IMR-90 (cell line): ENCODE measurements at regions not wholly inside any gene's neighbourhood (a gene's known extent, or its start where the extent isn't known, plus 50 kb on each side); places are given as distances from the start of the nearest gene placed in this dataset.

ENCODE experiments used
- ATAC-seq: fragments of 200-7000 bp; cut with Tn5 transposase; 2 replicates; pipeline ENCODE4 v1.9.1; 2020; ENCODE audit warnings: low read depth, mild to moderate bottlenecking, moderate library complexity
- BruUV-seq: library from RNA; stranded (reverse); fragments of 400-500 nt; replicated peaks from 2 replicates; lab custom pipeline; 2021; lab: Mats Ljungman, UMichigan
- CTCF ChIA-PET: fragments of 300-600 bp; formaldehyde crosslinking; extraction: SDS; loops from one replicate; lab custom pipeline; 2021; ENCODE audit warnings: antibody characterized with exemption; lab: Yijun Ruan, JAX
- POLR2A ChIA-PET: fragments of 300-600 bp; sonication (Branson Sonifier 250); formaldehyde crosslinking; loops from one replicate; lab custom pipeline; 2022; ENCODE audit warnings: antibody characterized with exemption; ENCODE audit not compliant: unreplicated experiment; lab: Charles Lee
- DNase-seq: peaks from one replicate; pipeline ENCODE4 v3.0.0; 2013
- H2AFZ ChIP-seq: replicated peaks from 2 replicates; pipeline ENCODE3; 2013; ENCODE audit warnings: low read length, mild to moderate bottlenecking; ENCODE audit not compliant: poor library complexity
- H2AK5ac ChIP-seq: 2 replicates; pipeline ENCODE4 v1.6.1; 2013; ENCODE audit warnings: low read depth, low read length, inconsistent platforms
- H2AK9ac ChIP-seq: replicated peaks from 2 replicates; pipeline ENCODE3; 2013; ENCODE audit warnings: mild to moderate bottlenecking, low read depth, low read length, moderate library complexity; ENCODE audit not compliant: poor library complexity
- H2BK120ac ChIP-seq: 2 replicates; pipeline ENCODE4 v1.6.1; 2013; ENCODE audit warnings: low read depth, low read length, inconsistent platforms
- H2BK15ac ChIP-seq: 3 replicates; pipeline ENCODE4 v1.6.1; 2013; ENCODE audit warnings: low read depth, low read length, inconsistent platforms
- H2BK20ac ChIP-seq: 2 replicates; pipeline ENCODE4 v1.6.1; 2013; ENCODE audit warnings: low read depth, mild to moderate bottlenecking, inconsistent platforms, low read length, moderate library complexity
- H2BK5ac ChIP-seq: 2 replicates; pipeline ENCODE4 v1.6.1; 2013; ENCODE audit warnings: mild to moderate bottlenecking, low read depth, low read length, inconsistent platforms; ENCODE audit not compliant: poor library complexity, severe bottlenecking
- H3K14ac ChIP-seq: replicated peaks from 2 replicates; pipeline ENCODE4 v1.6.1; 2013; ENCODE audit warnings: low read depth, low read length, inconsistent platforms
- H3K18ac ChIP-seq: 2 replicates; pipeline ENCODE4 v1.6.1; 2013; ENCODE audit warnings: low read depth, low read length, control low read depth
- H3K23ac ChIP-seq: 2 replicates; pipeline ENCODE4 v1.6.1; 2013; ENCODE audit warnings: low read depth, low read length, inconsistent platforms
- H3K27ac ChIP-seq: 2 replicates; pipeline ENCODE4 v1.5.1; 2013; ENCODE audit warnings: mild to moderate bottlenecking, control low read depth, low read length; ENCODE audit not compliant: insufficient read depth
- H3K27me3 ChIP-seq: 2 replicates; pipeline ENCODE4 v1.6.1; 2013; ENCODE audit warnings: low read length; ENCODE audit not compliant: control insufficient read depth, insufficient read depth
- H3K36me3 ChIP-seq: 2 replicates; pipeline ENCODE4 v1.6.1; 2013; ENCODE audit warnings: low read length, mixed read lengths; ENCODE audit not compliant: control insufficient read depth, insufficient read depth
- H3K4ac ChIP-seq: 2 replicates; pipeline ENCODE4 v1.6.1; 2013; ENCODE audit warnings: low read depth, low read length, inconsistent platforms
- H3K4me1 ChIP-seq: 2 replicates; pipeline ENCODE4 v1.6.1; 2013; ENCODE audit warnings: low read length, mixed read lengths; ENCODE audit not compliant: control insufficient read depth, insufficient read depth
- H3K4me2 ChIP-seq: 2 replicates; pipeline ENCODE4 v1.6.1; 2013; ENCODE audit warnings: low read depth, mild to moderate bottlenecking, control low read depth, low read length, moderate library complexity
- H3K4me3 ChIP-seq: 2 replicates; pipeline ENCODE4 v1.5.1; 2013; ENCODE audit warnings: low read depth, mild to moderate bottlenecking, control low read depth, low read length, moderate library complexity; ENCODE audit not compliant: insufficient read depth
- H3K56ac ChIP-seq: 2 replicates; pipeline ENCODE4 v1.6.1; 2013; ENCODE audit warnings: low read length, inconsistent platforms; ENCODE audit not compliant: insufficient read depth; ENCODE audit errors: extremely low read depth
- H3K79me1 ChIP-seq, 2 experiments: 2 replicates each; pipeline ENCODE4 v1.6.1; 2013; ENCODE audit warnings: low read length in 2 of 2, inconsistent platforms in 1 of 2, low read depth in 1 of 2
- H3K9ac ChIP-seq: 2 replicates; pipeline ENCODE4 v1.6.1; 2013; ENCODE audit warnings: low read depth, low read length, control low read depth
- H3K9me1 ChIP-seq: 2 replicates; pipeline ENCODE4 v1.6.1; 2013; ENCODE audit warnings: low read length, inconsistent platforms; ENCODE audit not compliant: insufficient read depth
- H3K9me3 ChIP-seq: 2 replicates; pipeline ENCODE4 v1.6.1; 2013; ENCODE audit warnings: low read length; ENCODE audit not compliant: control insufficient read depth, insufficient read depth
- H4K20me1 ChIP-seq: 2 replicates; pipeline ENCODE4 v1.6.1; 2013; ENCODE audit warnings: low read length, inconsistent platforms; ENCODE audit not compliant: insufficient read depth
- H4K5ac ChIP-seq: 2 replicates; pipeline ENCODE4 v1.6.1; 2013; ENCODE audit warnings: mild to moderate bottlenecking, low read depth, low read length, control low read depth
- H4K8ac ChIP-seq, 2 experiments: 2 replicates each; pipeline ENCODE4 v1.6.1; 2013; ENCODE audit warnings: low read depth in 2 of 2, low read length in 2 of 2, control low read depth in 1 of 2, inconsistent platforms in 1 of 2
- H4K91ac ChIP-seq: 2 replicates; pipeline ENCODE4 v1.6.1; 2013; ENCODE audit warnings: low read depth, low read length, inconsistent platforms; ENCODE audit not compliant: insufficient read depth
- BHLHE40 ChIP-seq: fragments of 150-350 bp; IDR thresholded peaks from 2 replicates; pipeline ENCODE4 v1.6.1; 2016; ENCODE audit warnings: mild to moderate bottlenecking, low read depth, low read length
- CEBPB ChIP-seq: IDR thresholded peaks from 2 replicates; pipeline ENCODE4 v1.6.1; 2012; ENCODE audit warnings: low read depth, low read length, improper control_type of control experiment
- CHD1 ChIP-seq: IDR thresholded peaks from 2 replicates; pipeline ENCODE4 v1.6.1; 2012; ENCODE audit warnings: low read depth, low read length, improper control_type of control experiment
- MXI1 ChIP-seq: IDR thresholded peaks from 2 replicates; pipeline ENCODE4 v1.6.1; 2012; ENCODE audit warnings: low read depth, mild to moderate bottlenecking, low read length, moderate library complexity, borderline replicate concordance
- NFE2L2 ChIP-seq: fragments of 150-350 bp; IDR thresholded peaks from 2 replicates; pipeline ENCODE4 v1.6.1; 2016; ENCODE audit warnings: low read depth, mild to moderate bottlenecking, low read length
- POLR2A ChIP-seq: IDR thresholded peaks from 2 replicates; pipeline ENCODE4 v1.6.1; 2012; ENCODE audit warnings: mild to moderate bottlenecking, low read depth, low read length
- RCOR1 ChIP-seq: IDR thresholded peaks from 2 replicates; pipeline ENCODE4 v1.6.1; 2012; ENCODE audit warnings: mild to moderate bottlenecking, low read length, improper control_type of control experiment; ENCODE audit not compliant: insufficient replicate concordance
- RFX5 ChIP-seq: IDR thresholded peaks from 2 replicates; pipeline ENCODE4 v1.8.0; 2012; ENCODE audit warnings: low read depth, mild to moderate bottlenecking, low read length, moderate library complexity
- SMC3 ChIP-seq: fragments of 150-350 bp; IDR thresholded peaks from 2 replicates; pipeline ENCODE4 v1.6.1; 2016; ENCODE audit warnings: low read depth, mild to moderate bottlenecking, antibody characterized with exemption, low read length, moderate library complexity
- WGBS, 2 experiments: methylation state at CpG; one replicate each; pipeline versions ENCODE4 v1.1.5 to v1.1.7; 2013; ENCODE audit warnings: missing lambda C conversion rate in 2 of 2; ENCODE audit not compliant: insufficient read length in 1 of 2; ENCODE audit errors: extremely low coverage in 2 of 2; 5-methylcytosine and 5-hydroxymethylcytosine counted together
- dilution Hi-C: fragments of 300-500 bp; cut with HindIII; formaldehyde crosslinking; loops from one replicate; pipeline ENCODE4 v1.14.3; 2018; ENCODE audit warnings: low sequenced_read_pairs; ENCODE audit not compliant: unreplicated experiment
- in situ Hi-C: fragments of 300-500 bp; cut with MboI; formaldehyde crosslinking; loops from 3 replicates; pipeline ENCODE4 v1.14.3; 2019; ENCODE audit warnings: low sequenced_read_pairs, inconsistent platforms, mixed read lengths
- intact Hi-C: fragments of 100-400 bp; cut with micrococcal nuclease; formaldehyde crosslinking; loops from 2 replicates; pipeline ENCODE4 v1.10.0; 2022
- TF ChIP-seq, protein P1 (sequence below): fragments of 150-350 bp; IDR thresholded peaks from 2 replicates; pipeline ENCODE4 v1.6.1; 2016; ENCODE audit warnings: low read depth, mild to moderate bottlenecking, low read length, moderate library complexity, borderline replicate concordance
- TF ChIP-seq, protein P2 (sequence below): fragments of 150-350 bp; IDR thresholded peaks from 2 replicates; pipeline ENCODE4 v1.6.1; 2017; ENCODE audit warnings: mild to moderate bottlenecking, antibody characterized with exemption, low read length, low read depth
- TF ChIP-seq, protein P3 (sequence below): conservative IDR thresholded peaks from 2 replicates; pipeline ENCODE4 v1.5.1; 2012; ENCODE audit warnings: mild to moderate bottlenecking, low read depth, low read length, improper control_type of control experiment

DNA sequence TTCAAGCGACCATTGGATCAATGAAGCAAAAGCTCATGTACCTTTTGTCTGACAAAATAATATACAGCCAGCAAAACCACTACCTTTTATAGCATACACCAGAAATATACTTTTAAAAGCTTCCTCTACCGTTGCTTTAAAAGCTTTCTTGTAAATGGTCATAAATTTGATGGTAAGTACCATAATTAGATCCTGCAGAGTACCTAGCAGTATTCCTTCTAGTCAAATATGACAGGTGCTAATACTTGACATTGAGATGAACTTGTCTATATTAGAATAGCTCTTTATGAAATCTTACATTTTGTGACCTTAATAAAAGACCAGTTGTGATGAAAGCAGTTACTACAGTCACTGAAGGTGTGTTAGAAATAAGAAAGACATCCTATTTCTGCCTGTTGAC lies 340.5 kb upstream of the ANO3 start:
- Histone ChIP-seq H2BK20ac (no peak overlapping the region), H3K27ac (no peak overlapping the region), H3K4ac (no peak overlapping the region), H2AFZ (no peak overlapping the region), H3K79me1 (no peaks in the 10 kb centered on the region), H3K56ac (no peak overlapping the region), H2BK15ac (no peak overlapping the region), H2BK120ac (no peak overlapping the region), H3K23ac (no peak overlapping the region), H3K9ac (no peak overlapping the region), H4K8ac (no peak overlapping the region), H2BK5ac (no peak overlapping the region), H3K4me2 (no peak overlapping the region), H3K27me3 (no peaks in the 10 kb centered on the region), H3K9me3 (no peaks in the 10 kb centered on the region), H3K4me1 (no peaks in the 10 kb centered on the region), H3K9me1 (no peaks in the 10 kb centered on the region), H3K36me3 (no peaks in the 10 kb centered on the region), H4K20me1 (no peaks in the 10 kb centered on the region), H3K4me3 (no peak overlapping the region), H4K5ac (no peak overlapping the region), H4K91ac (no peak overlapping the region), H3K14ac (no peak overlapping the region), H2AK9ac (no peak overlapping the region), H2AK5ac (no peak overlapping the region), H3K18ac (no peak overlapping the region)
- CTCF ChIA-PET = interaction anchor here (1.5 to 2.2 kb wide), 2 partner anchors 10 to 293 kb away, joined by 3 to 6 read pairs; no protein-coding TSS in a partner anchor
- DNase-seq (no peak), ATAC-seq (no peak)
- WGBS, 2 experiments = no CpG with 5 or more reads among the region's 2 CpGs
- POLR2A ChIA-PET = no interaction called here
- no peak for TF ChIP-seq BHLHE40
- TF ChIP-seq RCOR1 = no peak
- TF ChIP-seq NFE2L2 = no peak
- TF ChIP-seq CEBPB = no peak
- TF ChIP-seq, protein P1, sequence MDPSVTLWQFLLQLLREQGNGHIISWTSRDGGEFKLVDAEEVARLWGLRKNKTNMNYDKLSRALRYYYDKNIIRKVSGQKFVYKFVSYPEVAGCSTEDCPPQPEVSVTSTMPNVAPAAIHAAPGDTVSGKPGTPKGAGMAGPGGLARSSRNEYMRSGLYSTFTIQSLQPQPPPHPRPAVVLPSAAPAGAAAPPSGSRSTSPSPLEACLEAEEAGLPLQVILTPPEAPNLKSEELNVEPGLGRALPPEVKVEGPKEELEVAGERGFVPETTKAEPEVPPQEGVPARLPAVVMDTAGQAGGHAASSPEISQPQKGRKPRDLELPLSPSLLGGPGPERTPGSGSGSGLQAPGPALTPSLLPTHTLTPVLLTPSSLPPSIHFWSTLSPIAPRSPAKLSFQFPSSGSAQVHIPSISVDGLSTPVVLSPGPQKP = no peak
- TF ChIP-seq, protein P2, sequence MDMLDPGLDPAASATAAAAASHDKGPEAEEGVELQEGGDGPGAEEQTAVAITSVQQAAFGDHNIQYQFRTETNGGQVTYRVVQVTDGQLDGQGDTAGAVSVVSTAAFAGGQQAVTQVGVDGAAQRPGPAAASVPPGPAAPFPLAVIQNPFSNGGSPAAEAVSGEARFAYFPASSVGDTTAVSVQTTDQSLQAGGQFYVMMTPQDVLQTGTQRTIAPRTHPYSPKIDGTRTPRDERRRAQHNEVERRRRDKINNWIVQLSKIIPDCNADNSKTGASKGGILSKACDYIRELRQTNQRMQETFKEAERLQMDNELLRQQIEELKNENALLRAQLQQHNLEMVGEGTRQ = no peak
- no peak for TF ChIP-seq MXI1
- TF ChIP-seq, protein P3, sequence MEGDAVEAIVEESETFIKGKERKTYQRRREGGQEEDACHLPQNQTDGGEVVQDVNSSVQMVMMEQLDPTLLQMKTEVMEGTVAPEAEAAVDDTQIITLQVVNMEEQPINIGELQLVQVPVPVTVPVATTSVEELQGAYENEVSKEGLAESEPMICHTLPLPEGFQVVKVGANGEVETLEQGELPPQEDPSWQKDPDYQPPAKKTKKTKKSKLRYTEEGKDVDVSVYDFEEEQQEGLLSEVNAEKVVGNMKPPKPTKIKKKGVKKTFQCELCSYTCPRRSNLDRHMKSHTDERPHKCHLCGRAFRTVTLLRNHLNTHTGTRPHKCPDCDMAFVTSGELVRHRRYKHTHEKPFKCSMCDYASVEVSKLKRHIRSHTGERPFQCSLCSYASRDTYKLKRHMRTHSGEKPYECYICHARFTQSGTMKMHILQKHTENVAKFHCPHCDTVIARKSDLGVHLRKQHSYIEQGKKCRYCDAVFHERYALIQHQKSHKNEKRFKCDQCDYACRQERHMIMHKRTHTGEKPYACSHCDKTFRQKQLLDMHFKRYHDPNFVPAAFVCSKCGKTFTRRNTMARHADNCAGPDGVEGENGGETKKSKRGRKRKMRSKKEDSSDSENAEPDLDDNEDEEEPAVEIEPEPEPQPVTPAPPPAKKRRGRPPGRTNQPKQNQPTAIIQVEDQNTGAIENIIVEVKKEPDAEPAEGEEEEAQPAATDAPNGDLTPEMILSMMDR = no peak
- no peak for TF ChIP-seq RFX5
- TF ChIP-seq SMC3 = no peak
- no peak for TF ChIP-seq POLR2A
- no peak for TF ChIP-seq CHD1
- intact Hi-C loops = no loop called here
- dilution Hi-C loops = no loop called here
- in situ Hi-C loops = no loop called here
- BruUV-seq = no TSS peak
